ENCODE measurements at regions not wholly inside any gene's neighbourhood (a gene's known extent, or its start where the extent isn't known, plus 50 kb on each side); places are given as distances from the start of the nearest gene placed in this dataset.

DNA sequence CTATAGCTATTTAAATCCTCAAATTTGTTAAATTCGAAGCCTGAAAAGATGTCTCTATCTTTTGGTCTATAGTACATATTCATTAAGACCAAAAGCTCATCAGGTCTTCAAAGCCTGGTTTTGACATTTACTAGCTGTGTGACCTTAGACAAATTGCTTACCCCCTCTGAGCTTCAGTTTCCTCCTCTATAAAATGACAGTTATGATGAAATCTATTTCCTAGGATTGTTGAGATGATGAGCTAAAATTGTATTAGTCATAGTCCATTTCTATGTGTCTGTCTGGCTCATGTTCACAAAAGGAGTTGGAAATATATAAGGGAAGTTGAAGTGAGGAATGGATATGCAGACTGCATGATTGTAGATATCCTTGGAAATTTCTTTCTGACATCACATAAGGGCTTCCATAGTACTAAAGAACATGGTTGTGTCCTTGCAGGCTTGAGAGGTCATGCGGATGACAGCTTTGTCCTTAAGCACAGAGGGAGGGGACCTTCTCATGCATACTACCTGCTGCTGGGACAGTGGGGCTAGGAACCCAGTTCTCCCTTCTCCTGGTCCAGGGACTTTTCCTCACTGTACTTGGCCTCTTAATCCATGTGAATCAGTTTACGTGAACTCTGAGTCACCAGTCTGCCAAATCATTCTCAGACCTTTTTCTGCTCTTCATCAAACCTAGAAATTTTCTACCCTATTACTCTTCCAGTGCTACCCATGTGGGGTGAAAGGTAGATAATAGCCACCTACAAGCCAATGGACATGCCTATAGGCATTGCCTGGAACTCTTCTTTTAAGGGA lies 487.5 kb upstream of the SALL1 start:
- DNase-seq: no peak

DNA sequence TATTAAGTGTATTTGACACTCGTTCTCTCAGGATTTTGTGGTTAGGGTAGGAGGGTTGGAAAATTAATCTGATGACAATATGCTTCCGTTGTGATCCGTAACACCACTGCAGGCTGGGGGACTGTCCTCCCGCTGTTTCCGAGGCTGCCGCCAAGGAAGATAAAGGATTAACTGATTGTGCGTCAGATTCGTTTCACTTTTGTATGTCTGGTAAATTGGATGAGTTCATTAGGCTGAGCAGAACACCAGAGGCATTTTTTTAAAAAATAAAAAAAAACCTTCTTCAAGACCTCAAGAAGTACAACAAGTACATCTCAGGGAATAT lies 486.7 kb upstream of the SALL1 start:
- DNase-seq: no peak

DNA sequence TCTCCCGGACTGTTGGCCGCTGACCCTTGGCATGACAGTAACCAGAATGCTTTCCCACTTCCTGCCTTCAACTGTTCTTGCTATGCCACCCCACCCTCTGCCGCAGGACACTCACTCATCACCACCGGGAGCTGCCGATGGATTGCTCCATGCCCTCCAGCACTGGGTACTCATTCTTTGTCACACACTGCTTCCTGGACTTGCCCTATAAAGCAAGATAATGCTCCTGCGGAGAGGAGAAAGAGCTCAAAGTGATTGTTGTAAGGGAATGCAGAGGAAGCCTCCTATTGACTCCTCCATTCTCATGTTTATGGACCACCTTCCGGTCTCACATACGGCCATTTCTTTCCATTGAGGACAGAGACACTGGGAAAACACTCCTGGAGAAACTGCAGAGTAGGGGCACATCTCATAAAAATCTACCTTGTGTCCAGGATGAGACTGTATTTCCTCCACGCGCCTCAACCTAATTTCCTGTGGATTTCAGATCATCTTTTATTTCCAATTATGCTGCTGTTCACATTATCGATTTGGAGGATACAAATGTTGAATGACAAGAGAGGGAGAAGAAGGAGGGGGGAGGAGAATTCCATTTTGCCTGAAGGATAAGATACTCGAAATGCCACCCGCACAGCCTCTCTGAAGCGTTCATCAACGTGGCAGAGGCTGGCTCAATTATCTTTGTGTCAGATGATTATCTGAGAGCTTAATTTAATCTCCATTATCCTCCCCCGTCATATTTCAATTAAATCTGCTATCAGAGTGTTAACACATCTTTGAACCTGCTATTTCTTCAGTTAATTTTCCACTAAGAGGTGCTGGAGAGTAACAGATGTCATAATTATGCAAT lies 486.1 kb upstream of the SALL1 start:
- DNase-seq: no peak

DNA sequence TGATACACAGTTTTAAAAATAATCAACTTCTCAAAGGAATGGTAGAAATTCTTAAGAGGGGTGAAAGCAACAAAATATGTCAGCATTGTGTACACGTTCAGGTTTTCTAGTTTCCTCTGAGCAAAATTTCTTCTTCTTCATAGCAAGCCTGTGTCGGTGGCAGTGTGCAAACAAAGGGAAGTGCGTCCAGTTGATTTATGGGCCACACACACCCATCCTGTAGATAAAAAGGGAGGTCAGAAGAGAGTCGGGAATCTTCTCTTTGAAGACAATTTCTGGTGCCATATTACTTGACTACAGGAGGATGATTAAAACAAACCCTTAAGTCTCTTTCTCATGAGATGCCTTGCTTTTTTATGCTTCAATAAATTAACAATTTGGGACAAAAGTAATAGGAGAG lies 484.1 kb upstream of the SALL1 start:
- no peak for DNase-seq

DNA sequence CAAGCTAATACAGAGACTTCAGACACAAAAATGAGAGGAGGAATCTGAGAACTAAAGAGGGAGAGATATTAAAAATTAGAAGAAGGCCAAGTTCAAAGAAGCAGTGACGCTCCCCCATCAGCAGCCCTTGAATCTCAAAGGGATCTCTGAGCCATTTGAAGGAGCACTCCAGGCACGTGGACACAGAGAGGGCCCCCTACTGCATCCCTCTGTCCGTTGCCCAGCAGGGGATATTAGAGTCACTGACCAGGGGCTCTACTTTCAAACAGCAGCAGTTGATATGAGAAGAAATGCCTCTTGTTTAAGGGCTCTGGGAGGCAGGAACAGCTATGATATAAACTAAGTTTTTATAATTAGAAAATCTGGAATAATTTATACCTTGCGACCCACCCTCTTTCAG lies 479.0 kb upstream of the SALL1 start:
- DNase-seq: no peak

DNA sequence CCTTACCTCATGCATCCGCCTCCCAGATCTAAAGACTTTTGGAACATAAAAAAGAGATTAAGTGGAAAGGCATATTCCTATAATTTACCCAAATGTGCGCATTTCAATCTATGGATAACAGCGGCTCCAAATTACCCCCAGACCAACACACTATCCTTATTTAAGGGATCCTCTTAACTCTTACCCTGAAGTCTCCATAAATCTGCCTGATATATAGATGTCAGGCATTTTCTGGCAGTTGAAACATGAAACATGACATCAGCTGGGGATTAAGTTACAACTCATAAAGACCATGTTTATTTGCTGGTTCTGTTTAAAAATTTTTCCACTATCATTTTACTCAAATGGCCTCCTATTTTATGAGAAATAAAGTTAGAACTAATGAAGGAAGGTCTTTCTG lies 478.5 kb upstream of the SALL1 start:
- DNase-seq: no peak

DNA sequence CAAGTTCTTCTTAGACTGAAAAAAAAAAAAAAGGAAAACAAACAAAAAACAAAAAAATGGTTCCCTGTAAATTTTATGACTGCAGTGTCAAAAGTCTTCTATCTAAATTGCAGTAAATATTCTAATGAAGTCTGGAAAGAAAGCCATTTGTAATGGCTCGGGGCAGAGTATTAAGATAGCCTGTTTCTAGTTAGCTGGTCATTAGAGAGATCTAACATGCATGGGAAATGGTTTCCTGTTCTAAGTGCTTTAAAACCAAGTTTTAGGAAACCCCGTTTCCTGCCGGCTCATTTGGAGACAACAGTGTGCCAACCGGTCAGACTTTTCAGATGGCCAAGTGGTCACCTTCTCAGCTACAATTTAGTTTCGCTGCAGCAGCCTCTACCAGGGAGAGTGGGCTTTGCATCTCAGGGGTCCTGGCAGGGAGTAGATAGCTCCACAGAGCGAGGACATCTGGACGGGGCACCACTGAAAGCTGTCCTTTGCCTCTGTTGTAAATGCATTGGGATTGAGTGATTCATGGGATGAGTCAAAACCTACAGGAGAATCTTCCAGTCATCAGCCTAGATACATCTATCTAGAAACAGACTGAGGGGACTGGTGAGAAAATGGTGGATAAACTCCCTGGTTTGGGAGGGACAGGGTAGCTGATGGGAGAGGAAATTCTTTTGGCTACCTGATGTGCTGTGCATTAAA lies 473.2 kb upstream of the SALL1 start:
- DNase-seq: no peak

DNA sequence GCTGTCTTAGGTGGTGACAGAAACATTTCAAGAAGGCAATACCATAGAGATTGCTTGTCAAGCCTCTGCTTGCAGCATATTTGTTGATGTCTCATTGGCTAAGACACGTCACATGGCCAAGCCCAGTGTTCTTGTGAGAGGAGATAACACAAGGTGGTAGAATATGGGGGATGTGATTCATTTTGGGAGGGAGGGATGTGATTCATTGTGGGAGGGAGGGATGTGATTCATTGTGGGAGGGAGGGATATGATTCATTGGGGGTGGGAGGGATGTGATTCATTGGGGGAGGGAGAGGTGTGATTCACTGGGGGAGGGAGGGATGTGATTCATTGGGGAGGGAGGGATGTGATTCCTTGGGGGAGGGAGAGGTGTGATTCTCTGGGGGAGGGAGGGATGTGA lies 470.5 kb upstream of the SALL1 start:
- no peak for DNase-seq

DNA sequence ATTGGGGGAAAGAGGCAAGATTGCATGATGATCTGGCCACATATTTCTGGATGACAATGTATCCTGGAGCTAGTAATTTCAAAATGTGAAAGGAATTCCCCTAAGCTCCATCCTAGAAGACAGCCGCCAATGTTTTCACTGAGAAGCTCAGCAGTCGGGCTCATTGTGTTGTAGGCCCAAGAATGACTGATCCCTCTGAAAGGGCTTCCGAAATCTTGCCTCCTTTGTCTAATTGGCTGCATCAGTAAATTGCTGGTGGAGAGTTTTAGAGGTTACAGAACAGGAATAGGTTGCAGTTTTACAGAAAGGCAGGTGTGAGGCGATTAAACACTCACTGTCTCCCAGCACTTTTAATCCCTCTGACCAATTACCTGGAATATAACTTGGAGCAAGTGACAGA lies 464.1 kb upstream of the SALL1 start:
- no peak for DNase-seq

DNA sequence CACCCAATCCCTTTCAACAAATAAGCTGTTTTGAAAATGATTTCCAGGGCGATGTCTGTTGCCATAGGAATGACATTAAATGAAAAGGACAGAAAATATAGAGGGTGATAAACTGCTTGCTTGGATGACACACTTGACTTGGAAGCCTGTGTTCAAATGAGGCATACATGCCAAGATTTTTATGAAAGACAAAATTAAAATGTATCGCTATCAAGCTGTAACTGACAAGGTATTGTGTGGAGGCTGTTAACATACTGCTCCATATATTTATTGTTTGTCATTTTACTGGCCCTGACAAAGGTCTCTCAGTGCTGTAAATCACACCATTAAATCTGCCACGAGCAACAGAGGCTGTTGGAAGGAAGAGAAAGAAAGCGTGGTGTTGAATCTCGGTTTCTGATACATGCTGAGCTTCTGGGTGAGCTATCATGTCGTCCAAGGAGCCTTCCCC lies 456.2 kb upstream of the SALL1 start:
- no peak for DNase-seq

DNA sequence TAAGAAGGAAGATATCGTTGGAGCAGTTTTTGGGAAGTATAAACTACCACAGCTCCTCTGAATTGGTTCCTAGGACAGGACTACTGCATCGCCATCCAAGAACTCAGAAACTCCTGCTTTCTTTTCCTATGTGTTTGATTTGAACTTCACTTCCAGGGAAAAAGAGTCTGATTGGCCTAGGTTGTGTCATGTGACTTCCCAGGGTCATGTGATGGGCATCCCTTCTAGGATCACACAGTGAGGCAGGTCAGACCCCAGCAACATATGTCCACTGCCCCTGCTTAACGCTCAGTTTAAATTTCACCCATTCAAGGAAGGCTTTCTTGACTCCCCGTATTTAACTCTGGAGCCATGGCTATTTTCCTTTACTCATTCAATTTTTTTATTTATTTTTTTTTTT lies 445.2 kb upstream of the SALL1 start:
- no peak for DNase-seq

DNA sequence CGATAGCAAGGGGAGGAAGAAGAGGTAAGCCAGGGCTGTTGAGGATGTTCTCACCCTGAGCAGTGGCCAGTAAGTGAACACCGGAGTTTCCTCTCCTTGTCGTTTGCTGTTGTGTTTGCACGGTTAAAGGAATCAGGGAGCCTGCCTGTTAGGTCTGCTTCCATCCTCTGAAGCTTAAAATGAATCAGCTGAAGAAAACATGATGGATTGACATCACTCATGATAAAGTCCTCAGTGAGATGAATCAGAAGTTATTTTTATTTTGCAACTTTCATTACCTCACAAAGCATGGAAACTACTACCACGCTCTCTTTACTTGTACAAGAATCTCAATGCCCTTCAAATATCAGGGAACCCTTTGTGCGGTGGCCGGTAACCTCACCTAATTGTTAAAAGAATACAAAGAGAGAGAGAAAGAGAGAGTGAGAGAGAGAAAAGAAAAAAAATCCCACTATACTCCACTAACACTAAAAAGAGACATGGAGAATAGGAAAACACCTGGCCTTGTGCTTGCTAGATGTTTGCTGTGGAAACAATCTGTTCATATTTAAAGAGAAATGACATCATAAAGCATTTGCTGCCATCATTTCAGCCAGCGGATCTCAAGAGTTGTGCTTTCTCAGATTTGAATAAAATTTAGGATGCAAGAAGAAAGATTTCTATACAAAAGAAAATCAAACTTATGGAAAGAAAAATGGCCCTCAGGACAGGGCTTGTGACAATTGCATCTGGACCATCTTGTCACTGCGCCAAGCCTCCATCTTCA lies 441.6 kb upstream of the SALL1 start:
- DNase-seq: no peak

DNA sequence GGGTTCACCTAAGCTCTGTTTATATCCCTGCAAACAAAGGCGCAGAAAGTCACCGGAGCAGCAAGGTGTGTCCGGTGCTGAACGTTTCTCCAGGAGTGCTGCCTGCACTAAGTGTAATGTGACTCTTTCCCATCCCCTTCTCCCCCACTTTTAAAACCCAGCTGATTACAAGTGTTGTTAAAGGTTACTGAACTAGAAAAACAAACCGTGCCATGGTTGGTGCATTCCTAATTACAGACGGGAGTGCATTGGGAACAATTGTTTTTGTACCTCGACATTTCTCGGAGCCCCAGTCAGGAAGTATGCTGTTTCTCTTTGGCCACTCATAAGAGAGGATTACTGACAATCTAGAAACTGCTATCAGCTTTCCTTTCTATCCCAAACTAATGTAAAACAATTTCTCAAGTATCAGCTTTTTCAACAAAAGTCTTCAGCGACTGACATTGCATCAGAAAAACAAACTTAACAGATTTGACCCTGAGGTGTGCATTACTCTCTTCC lies 441.0 kb upstream of the SALL1 start:
- no peak for DNase-seq

DNA sequence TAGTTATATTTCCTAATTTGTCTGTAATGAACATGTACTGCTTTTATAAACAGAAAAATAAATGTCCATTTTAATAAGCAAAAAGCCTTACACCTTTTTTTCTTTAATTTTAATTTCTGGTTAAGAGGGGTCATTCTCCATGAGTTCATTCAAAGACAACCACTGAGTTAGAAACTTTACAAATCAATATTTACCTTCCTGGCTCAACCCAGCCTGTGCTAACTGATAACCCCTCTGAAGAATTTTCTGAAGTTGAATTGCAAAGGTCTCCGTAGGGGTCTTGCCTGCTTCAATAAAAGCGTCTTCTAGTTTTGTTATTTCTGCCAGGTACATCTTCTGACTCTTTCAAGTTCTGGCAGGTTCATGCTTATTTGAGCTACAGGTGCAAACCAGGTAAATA lies 440.4 kb upstream of the SALL1 start:
- DNase-seq: no peak

DNA sequence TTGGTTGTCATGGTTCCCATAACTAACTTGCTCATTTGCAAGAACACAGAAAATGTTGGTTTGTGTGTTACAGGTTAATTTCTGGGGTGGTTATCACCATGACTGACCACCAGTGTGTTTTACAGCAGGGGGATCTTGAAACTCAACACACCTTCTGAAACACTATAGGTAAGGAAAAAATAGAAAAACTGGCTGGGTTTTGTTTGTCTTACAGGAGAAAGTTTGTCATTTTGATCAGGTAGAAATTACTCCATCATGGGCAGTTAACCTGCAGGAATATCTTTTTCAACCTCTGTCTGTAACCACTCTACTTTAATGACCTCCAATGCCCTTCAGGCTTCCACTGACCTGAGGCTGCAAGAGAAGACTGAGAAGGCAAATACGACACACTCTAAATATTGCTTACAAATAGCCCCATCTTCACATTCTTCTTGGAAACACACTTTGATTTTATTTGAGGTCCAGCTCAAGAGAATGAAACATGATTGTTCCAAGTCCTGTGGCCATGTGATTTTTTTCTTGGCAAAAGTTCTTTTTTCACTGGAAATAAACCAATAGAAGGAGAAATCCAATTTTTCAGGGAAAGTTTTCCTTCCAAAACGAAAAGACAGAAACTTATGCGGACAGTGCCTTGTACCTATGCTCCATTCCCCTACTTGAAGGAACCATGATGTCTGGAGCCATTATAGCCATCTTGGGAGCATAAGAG lies 428.7 kb upstream of the SALL1 start:
- no peak for DNase-seq

DNA sequence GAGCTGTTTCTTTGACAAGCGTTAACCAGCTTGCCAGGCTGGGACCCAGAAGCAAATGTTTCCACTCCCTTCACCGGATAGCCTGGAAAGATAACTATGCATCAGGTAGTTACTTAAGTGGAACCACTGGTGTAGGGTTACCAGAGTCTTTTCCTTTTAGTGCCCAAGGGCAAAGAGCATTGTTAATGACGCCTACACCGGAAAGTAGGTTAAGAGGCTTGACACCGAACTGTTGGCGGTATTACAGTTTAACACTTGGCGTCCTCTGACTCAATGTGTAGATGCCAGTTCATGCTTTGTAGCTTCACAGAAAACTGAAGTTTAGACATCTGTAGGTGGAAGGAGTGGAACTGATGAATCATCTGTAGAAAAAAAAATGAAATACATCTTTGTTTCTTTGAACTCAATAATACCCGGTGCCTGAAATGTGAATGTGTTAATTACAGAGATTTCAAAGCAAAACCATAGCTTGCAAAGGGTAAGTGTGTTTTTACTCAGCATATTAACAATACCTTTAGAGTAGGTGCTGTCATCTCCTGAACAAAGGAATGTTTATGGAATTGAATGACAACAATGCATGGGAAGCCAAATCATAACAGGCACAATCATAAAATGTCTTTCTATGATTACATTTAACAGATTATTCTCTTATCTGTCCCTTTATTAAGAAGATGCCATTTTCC lies 426.7 kb upstream of the SALL1 start:
- no peak for DNase-seq

DNA sequence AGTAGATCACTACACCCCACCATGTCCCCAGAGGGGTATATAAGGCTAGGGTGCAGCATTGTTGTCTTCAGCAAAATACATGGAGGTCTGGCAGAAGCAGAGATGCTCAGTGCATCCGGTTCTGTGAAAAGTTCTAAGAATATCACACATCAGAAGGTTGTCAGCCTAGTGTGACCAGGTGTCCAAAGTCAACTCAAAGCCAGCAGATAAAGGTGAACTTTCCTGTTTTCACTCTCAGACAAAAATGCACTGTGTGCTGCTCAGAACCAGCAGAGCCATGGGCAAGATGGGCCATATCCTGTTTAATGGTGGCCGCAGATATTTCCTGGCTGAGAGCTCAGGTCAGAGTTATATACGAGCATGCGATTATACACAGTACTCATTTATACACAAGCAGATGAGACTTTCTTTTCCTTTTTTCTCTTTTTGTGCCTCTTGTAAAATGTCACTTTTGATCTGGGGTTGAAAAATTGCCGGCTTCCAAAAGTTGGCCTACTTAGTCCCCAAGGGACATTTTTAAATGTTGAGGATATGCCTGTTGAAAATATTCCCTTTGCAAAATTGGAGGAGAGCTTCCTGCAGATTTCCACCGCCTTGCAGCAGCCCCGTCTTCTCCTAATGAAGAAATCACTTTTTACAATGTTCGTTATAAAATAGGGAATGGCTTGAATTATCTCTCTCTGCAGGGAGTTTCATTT lies 425.6 kb upstream of the SALL1 start:
- no peak for DNase-seq

DNA sequence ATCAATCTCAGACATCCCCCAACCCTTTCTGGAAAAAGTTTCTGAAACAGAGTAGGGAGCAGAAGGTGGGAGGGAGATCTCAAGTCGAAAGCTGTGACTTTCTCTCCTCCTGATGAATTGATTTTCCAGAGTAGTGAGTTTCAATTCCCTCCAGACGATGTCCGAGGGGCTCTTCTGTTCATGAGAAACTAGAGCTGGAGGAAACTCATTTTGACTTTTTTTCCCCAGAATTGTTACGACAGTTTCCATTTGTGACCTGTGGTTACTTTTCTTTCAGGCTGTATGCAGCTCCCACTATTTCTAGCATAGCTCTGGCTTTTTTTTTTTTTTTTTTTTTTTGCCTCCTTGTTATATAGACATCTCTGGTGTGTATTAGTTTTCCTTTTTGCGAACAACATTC lies 422.1 kb upstream of the SALL1 start:
- DNase-seq: no peak

DNA sequence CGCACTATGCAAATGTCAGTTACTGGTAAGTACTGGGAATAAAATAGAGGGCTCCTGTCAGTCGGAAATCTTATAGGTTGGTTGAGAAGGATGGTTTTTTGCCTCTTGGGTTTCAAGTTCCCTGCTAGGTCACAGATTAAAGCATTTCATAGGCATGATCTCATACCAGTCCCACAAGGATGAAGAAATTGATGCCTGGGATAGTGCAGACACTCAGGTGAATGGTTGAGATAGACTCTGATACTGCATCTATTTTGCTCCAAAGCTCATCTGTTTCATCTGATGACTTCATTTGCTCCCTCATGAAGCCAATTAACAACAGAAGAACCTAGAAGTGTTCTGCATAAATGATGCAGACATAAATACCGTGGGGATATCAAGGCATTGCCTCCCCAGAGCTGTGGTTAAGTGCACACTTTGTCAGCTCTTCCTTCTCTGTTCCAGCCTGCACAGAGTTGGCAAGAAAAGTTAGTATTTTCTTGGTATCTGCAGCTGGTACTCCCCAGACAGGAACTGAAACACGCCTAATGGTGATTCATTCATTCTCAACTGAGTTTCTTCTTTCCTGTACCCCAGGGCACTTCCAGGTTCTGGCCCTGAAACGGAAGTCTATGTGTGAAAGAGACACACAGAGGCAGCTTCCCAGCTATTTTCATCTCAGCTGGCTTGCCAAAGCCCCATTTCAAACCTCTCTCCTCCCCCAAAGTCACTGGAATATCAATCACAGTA lies 418.3 kb upstream of the SALL1 start:
- no peak for DNase-seq

DNA sequence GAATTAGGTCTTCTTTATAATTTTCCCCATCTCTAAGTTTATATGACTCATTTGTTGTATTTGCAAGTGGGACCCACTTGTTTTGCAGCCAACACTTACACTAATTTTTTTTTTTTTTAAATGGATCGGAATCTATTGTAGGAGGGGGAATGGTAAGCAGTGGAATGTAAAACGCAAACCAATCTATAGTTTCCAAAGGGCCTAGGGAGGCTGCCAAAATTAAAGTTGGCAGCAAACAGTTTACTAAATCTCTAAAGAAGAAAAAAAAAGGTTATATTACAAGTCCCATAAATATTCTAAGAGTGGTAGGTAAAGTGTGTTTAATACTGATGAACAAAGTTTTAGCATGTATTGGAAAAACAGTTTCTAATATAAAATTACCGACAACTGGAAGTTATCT lies 416.8 kb upstream of the SALL1 start:
- no peak for DNase-seq
